BLaER1 treated with 17β-estradiol and CSF1 and Interleukin-3, amounts not matched to agents 10 nM and 100 nM (cell line): ENCODE measurements at regions not wholly inside any gene's neighbourhood (a gene's known extent, or its start where the extent isn't known, plus 50 kb on each side); places are given as distances from the start of the nearest gene placed in this dataset.
A peak's percentile ranks its signal among the peaks of the same experiment; 100 is the strongest.

Experiments used
- H3K27ac ChIP-seq, 11 experiments: shearing (Covaris generic); formaldehyde crosslinking; 2 replicates each; pipeline ENCODE4 v1.8.1; 2022
- H3K27me3 ChIP-seq, 11 experiments: shearing (Covaris generic); formaldehyde crosslinking; 2 replicates each; pipeline ENCODE4 v1.8.1; 2022
- H3K36me3 ChIP-seq, 11 experiments: shearing (Covaris generic); formaldehyde crosslinking; 2 replicates each; pipeline ENCODE4 v1.8.1; 2022
- H3K4me1 ChIP-seq, 10 experiments: shearing (Covaris generic); formaldehyde crosslinking; 2 replicates each; pipeline ENCODE4 v1.8.1; 2022
- H3K4me2 ChIP-seq, 11 experiments: shearing (Covaris generic); formaldehyde crosslinking; 2 replicates each; pipeline ENCODE4 v1.8.1; 2022
- H3K4me3 ChIP-seq, 10 experiments: shearing (Covaris generic); formaldehyde crosslinking; 2 replicates each; pipeline ENCODE4 v1.8.1; 2022
- H3K9ac ChIP-seq, 11 experiments: shearing (Covaris generic); formaldehyde crosslinking; 2 replicates each; pipeline ENCODE4 v1.8.1; 2022
- H3K9me3 ChIP-seq, 11 experiments: shearing (Covaris generic); formaldehyde crosslinking; replicated peaks in 1 of 11; 2 replicates each; pipeline ENCODE4 v1.8.1; 2022
- H4K20me1 ChIP-seq, 11 experiments: shearing (Covaris generic); formaldehyde crosslinking; 2 replicates each; pipeline ENCODE4 v1.8.1; 2022
- Cebpa-rat ChIP-seq, 11 experiments: shearing (Covaris generic); IDR thresholded peaks; 2 replicates each; pipeline ENCODE4 v1.8.1; 2022

- H4K20me1 ChIP-seq, result no peaks in the 10 kb centered on the region
- H3K36me3 ChIP-seq, result no peaks in the 10 kb centered on the region
- H3K9me3 ChIP-seq, result peaks cover 0 to under 1% (median 0%) of the 10 kb centered on the region in 11 experiments; a peak in 2 of 22 replicates
- TF ChIP-seq Cebpa-rat (IDR thresholded peaks at IDR 0.05), result no peak
- H3K27ac ChIP-seq, result no peak overlapping the region
- peaks cover 29 to 51% (median 42%) of the 10 kb centered on the region in 10 experiments; a peak in 19 of 20 replicates for H3K4me1 ChIP-seq
- no peak overlapping the region for H3K9ac ChIP-seq
- H3K27me3 ChIP-seq, result peaks cover 0 to 22% (median 13%) of the 10 kb centered on the region in 11 experiments; a peak in 14 of 22 replicates
- H3K4me2 ChIP-seq, result no peak overlapping the region
- H3K4me3 ChIP-seq, result no peak overlapping the region
Observed at GRCh38 chr4:128556756-128557155, 252.7 kb upstream of the JADE1 start.

DNA sequence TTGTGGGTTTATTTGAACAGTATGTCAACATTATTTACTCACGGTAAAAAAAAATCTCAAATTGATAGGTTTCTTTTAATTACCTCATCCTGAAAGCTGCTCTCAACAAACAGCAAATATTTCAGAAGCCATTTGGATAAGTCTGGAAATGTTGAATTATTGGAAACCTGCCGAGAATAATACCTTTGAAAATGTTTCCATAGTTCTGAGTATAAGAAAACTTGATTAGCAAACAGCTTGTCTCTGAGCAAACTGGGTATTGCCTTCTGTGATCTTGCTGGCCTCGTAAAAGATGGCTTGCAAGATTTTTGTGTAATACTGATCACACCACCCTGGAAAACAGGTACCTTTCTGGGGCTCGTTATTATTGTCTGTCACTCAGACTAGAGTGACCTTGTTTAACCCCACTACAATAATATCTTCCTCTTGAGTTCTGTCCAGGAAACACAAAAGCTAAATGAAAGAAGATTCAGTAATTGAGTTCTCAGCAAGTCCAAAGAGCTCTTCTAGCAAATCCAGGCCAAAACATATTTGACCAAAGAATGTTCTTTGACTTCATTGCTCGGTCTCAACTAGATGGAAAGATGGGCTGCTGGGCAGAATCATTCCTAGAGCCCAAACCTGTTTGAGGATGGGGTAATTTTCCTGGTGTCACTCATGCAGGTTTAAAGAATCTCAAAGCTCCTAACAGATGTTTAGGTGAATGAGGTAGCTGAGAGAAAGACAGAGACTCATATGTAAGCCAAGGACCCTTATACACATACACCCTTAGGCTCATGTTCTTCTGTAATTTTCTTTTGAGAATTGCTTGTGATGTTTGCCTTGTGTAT, 255.6 kb upstream of the JADE1 start:
- H3K9ac ChIP-seq, result peak overlapping the region in 6 of 11 experiments; percentile 42 to 78 (median 64); a peak in 9 of 22 replicates
- no peaks in the 10 kb centered on the region for H3K36me3 ChIP-seq
- H3K4me2 ChIP-seq, result peak overlapping the region; percentile 73 to 90 (median 83)
- no peak for TF ChIP-seq Cebpa-rat (IDR thresholded peaks at IDR 0.05)
- peaks cover 0 to 22% (median 13%) of the 10 kb centered on the region in 11 experiments; a peak in 14 of 22 replicates for H3K27me3 ChIP-seq
- H3K4me1 ChIP-seq, result peaks cover 15 to 26% (median 20%) of the 10 kb centered on the region in 10 experiments; a peak in 19 of 20 replicates
- no peaks in the 10 kb centered on the region for H4K20me1 ChIP-seq
- H3K27ac ChIP-seq, result peak overlapping the region in 2 of 11 experiments; percentile 54 to 55; a peak in 2 of 22 replicates
- H3K9me3 ChIP-seq, result peaks cover 0 to 10% (median 0%) of the 10 kb centered on the region in 11 experiments; a peak in 2 of 22 replicates
- peak overlapping the region in 9 of 10 experiments; percentile 42 to 61 (median 47); a peak in 14 of 20 replicates for H3K4me3 ChIP-seq

GRCh38 chr4:128552586-128552907, 257.0 kb upstream of the JADE1 start:
- 0 out of 22 replicates have a peak overlapping the region, but pooled peaks of 2 of the 11 experiments have one; percentile 25 to 64 for H3K9ac ChIP-seq
- peaks cover 9 to 16% (median 13%) of the 10 kb centered on the region in 10 experiments; a peak in 16 of 20 replicates for H3K4me1 ChIP-seq
- H3K36me3 ChIP-seq, result no peaks in the 10 kb centered on the region
- H4K20me1 ChIP-seq, result no peaks in the 10 kb centered on the region
- H3K4me3 ChIP-seq, result no peak overlapping the region
- H3K27me3 ChIP-seq, result peaks cover 0 to 22% (median 13%) of the 10 kb centered on the region in 11 experiments; a peak in 14 of 22 replicates
- no peak overlapping the region for H3K27ac ChIP-seq
- no peak for TF ChIP-seq Cebpa-rat (IDR thresholded peaks at IDR 0.05)
- H3K9me3 ChIP-seq, result peaks cover 0 to 10% (median 0%) of the 10 kb centered on the region in 11 experiments; a peak in 2 of 22 replicates
- peak overlapping the region in 9 of 11 experiments; percentile 73 to 90 (median 84); a peak in 12 of 22 replicates for H3K4me2 ChIP-seq

DNA sequence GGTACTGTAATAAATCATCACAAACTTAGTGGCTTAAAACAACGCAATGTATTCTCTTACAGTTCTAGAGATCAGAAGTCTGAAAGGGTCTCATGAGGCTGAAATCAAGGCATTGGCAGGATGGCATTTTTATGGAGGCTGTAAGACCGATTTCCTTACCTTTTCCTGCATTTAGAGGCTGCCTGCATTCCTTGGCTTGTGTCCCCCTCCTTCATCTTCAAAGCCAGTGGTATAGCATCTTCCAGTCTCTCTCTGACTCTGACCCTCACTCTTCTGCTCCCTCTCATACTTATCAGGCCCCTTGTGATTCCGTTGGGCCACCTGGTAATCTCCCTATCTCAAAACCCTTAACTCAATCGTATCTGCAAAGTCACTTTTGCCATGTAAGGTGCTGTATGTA, 258.2 kb upstream of the JADE1 start:
- peaks cover 0 to 22% (median 13%) of the 10 kb centered on the region in 11 experiments; a peak in 14 of 22 replicates for H3K27me3 ChIP-seq
- H3K4me3 ChIP-seq, result no peak overlapping the region
- H3K9ac ChIP-seq, result no peak overlapping the region
- peaks cover 9 to 16% (median 13%) of the 10 kb centered on the region in 10 experiments; a peak in 16 of 20 replicates for H3K4me1 ChIP-seq
- H3K4me2 ChIP-seq, result no peak overlapping the region
- no peak for TF ChIP-seq Cebpa-rat (IDR thresholded peaks at IDR 0.05)
- peaks cover 0 to 10% (median 0%) of the 10 kb centered on the region in 11 experiments; a peak in 2 of 22 replicates for H3K9me3 ChIP-seq
- H3K27ac ChIP-seq, result no peak overlapping the region
- no peaks in the 10 kb centered on the region for H4K20me1 ChIP-seq
- no peaks in the 10 kb centered on the region for H3K36me3 ChIP-seq

GRCh38 chr4:128550060-128550459, 259.4 kb upstream of the JADE1 start:
- H3K4me2 ChIP-seq, result no peak overlapping the region
- H4K20me1 ChIP-seq, result no peaks in the 10 kb centered on the region
- peaks cover 0 to 10% (median 0%) of the 10 kb centered on the region in 11 experiments; a peak in 2 of 22 replicates for H3K9me3 ChIP-seq
- H3K27ac ChIP-seq, result no peak overlapping the region
- no peak overlapping the region for H3K9ac ChIP-seq
- H3K36me3 ChIP-seq, result no peaks in the 10 kb centered on the region
- no peak for TF ChIP-seq Cebpa-rat (IDR thresholded peaks at IDR 0.05)
- no peak overlapping the region for H3K4me3 ChIP-seq
- peaks cover 9 to 16% (median 13%) of the 10 kb centered on the region in 10 experiments; a peak in 16 of 20 replicates for H3K4me1 ChIP-seq
- peaks cover 0 to 22% (median 13%) of the 10 kb centered on the region in 11 experiments; a peak in 14 of 22 replicates for H3K27me3 ChIP-seq

DNA sequence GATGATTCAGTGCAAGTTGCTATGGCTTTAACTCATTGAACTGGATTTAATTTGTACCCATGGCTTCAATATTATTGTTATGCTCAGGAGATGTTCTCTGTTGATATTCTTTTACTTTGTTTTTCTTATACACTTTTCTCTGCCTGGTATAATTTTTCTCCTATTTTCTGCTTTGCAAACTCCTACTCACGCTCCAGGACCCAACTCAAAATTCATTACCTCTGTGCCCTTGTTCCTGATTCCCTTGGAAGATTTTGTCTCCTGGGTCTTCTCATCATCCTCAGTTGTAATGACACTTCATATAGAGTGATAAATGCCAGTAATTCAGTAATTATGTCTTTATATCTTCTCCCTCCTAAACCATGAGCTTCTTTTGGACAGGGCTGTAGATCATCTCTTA, 259.9 kb upstream of the JADE1 start:
- Histone ChIP-seq H3K27me3 (peaks cover 0 to 22% (median 13%) of the 10 kb centered on the region in 11 experiments; a peak in 14 of 22 replicates), H3K4me3 (no peak overlapping the region), H3K4me1 (peaks cover 9 to 16% (median 13%) of the 10 kb centered on the region in 10 experiments; a peak in 16 of 20 replicates), H3K9me3 (peaks cover 0 to 10% (median 0%) of the 10 kb centered on the region in 11 experiments; a peak in 2 of 22 replicates), H3K27ac (no peak overlapping the region), H3K9ac (no peak overlapping the region), H3K36me3 (no peaks in the 10 kb centered on the region), H4K20me1 (no peaks in the 10 kb centered on the region), H3K4me2 (no peak overlapping the region)
- no peak for TF ChIP-seq Cebpa-rat (IDR thresholded peaks at IDR 0.05)

DNA sequence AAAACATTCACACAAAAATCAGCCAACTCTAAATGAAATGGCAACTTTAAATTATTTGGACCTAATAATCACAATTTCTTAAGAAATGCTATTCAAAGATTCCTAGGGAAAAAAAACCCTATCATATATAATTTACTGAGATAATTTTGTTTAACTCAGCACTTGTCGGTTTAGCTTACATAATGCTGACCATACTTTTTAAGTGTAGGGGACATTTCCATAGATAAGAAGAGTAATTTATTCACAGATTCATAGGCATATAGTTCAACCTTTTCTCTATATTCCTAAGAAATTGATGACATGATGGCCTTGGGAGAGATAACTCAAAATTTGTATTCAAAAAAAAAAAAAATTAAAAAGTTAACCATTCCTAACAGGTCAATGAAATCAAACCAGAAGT, 260.8 kb upstream of the PGRMC2 start:
- peaks cover 0 to 10% (median 0%) of the 10 kb centered on the region in 11 experiments; a peak in 2 of 22 replicates for H3K9me3 ChIP-seq
- peaks cover 0 to 13% (median 5%) of the 10 kb centered on the region in 11 experiments; a peak in 13 of 22 replicates for H3K27me3 ChIP-seq
- H3K36me3 ChIP-seq, result no peaks in the 10 kb centered on the region
- no peak overlapping the region for H3K9ac ChIP-seq
- H4K20me1 ChIP-seq, result no peaks in the 10 kb centered on the region
- no peak overlapping the region for H3K4me2 ChIP-seq
- no peak overlapping the region for H3K4me3 ChIP-seq
- no peak for TF ChIP-seq Cebpa-rat (IDR thresholded peaks at IDR 0.05)
- no peak overlapping the region for H3K27ac ChIP-seq
- peaks cover 0 to 7% (median 5%) of the 10 kb centered on the region in 10 experiments; a peak in 12 of 20 replicates for H3K4me1 ChIP-seq

- Histone ChIP-seq H3K36me3 (no peaks in the 10 kb centered on the region), H3K4me2 (no peak overlapping the region), H4K20me1 (no peaks in the 10 kb centered on the region), H3K27ac (no peak overlapping the region), H3K9ac (no peak overlapping the region), H3K27me3 (no peaks in the 10 kb centered on the region), H3K4me3 (no peak overlapping the region), H3K4me1 (no peaks in the 10 kb centered on the region), H3K9me3 (no peaks in the 10 kb centered on the region)
- TF ChIP-seq Cebpa-rat (IDR thresholded peaks at IDR 0.05), result no peak
Observed at GRCh38 chr4:128544272-128544671, 256.7 kb upstream of the PGRMC2 start.

- no peak overlapping the region for H3K9ac ChIP-seq
- no peak for TF ChIP-seq Cebpa-rat (IDR thresholded peaks at IDR 0.05)
- no peak overlapping the region for H3K4me2 ChIP-seq
- no peaks in the 10 kb centered on the region for H3K9me3 ChIP-seq
- H3K27me3 ChIP-seq, result no peaks in the 10 kb centered on the region
- no peak overlapping the region for H3K4me3 ChIP-seq
- H3K36me3 ChIP-seq, result no peaks in the 10 kb centered on the region
- no peaks in the 10 kb centered on the region for H3K4me1 ChIP-seq
- no peaks in the 10 kb centered on the region for H4K20me1 ChIP-seq
- no peak overlapping the region for H3K27ac ChIP-seq
Observed at GRCh38 chr4:128543696-128544095, 256.1 kb upstream of the PGRMC2 start.
